Neural cell (in vitro differentiated cells): ENCODE measurements at regions not wholly inside any gene's neighbourhood (a gene's known extent, or its start where the extent isn't known, plus 50 kb on each side); places are given as distances from the start of the nearest gene placed in this dataset.

Experiments
- EP300 ChIP-seq: fragments of 450-650 bp; conservative IDR thresholded peaks from 2 replicates; pipeline ENCODE4 v1.6.1; 2014; ENCODE audit warnings: antibody characterized with exemption, mild to moderate bottlenecking, moderate library complexity; ENCODE audit not compliant: poor library complexity, severe bottlenecking
- MXI1 ChIP-seq: fragments of 450-650 bp; conservative IDR thresholded peaks from 2 replicates; pipeline ENCODE4 v1.6.1; 2014; ENCODE audit warnings: antibody characterized with exemption, mild to moderate bottlenecking; ENCODE audit not compliant: poor library complexity, severe bottlenecking
- POLR2AphosphoS5 ChIP-seq: IDR thresholded peaks from 2 replicates; pipeline ENCODE4 v1.6.1; 2012
- TF ChIP-seq, protein P1 (sequence below): fragments of 450-650 bp; IDR thresholded peaks from 2 replicates; pipeline ENCODE4 v1.5.1; 2014; ENCODE audit warnings: antibody characterized with exemption, mild to moderate bottlenecking, moderate library complexity; ENCODE audit not compliant: poor library complexity, severe bottlenecking

DNA sequence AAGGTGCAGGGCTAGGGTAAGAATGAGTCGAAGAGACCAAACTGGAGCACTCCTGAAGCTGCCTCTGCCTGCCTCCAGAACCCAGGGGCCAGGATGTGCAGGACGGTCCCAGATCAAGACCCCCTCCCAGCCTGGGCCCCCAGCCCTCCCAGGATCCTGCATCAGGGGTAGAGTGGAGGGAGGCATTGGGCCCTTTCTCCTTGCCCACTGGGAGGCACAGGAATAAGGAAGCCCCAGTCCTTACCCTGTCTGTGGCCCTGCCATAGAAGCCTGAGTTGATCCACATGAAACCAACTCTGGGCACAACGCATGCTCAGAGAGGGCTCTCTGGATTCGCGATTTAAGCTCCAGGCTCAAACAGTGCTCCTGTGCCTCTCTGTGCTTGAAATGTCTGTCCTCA, 661.8 kb upstream of the B3GAT1 start:
- no peak for TF ChIP-seq EP300
- TF ChIP-seq, protein P1, sequence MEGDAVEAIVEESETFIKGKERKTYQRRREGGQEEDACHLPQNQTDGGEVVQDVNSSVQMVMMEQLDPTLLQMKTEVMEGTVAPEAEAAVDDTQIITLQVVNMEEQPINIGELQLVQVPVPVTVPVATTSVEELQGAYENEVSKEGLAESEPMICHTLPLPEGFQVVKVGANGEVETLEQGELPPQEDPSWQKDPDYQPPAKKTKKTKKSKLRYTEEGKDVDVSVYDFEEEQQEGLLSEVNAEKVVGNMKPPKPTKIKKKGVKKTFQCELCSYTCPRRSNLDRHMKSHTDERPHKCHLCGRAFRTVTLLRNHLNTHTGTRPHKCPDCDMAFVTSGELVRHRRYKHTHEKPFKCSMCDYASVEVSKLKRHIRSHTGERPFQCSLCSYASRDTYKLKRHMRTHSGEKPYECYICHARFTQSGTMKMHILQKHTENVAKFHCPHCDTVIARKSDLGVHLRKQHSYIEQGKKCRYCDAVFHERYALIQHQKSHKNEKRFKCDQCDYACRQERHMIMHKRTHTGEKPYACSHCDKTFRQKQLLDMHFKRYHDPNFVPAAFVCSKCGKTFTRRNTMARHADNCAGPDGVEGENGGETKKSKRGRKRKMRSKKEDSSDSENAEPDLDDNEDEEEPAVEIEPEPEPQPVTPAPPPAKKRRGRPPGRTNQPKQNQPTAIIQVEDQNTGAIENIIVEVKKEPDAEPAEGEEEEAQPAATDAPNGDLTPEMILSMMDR = no peak
- no peak for TF ChIP-seq MXI1
- TF ChIP-seq POLR2AphosphoS5 = no peak
